Right hindlimb (tissue), 1 donor: ENCODE measurements at regions not wholly inside any gene's neighbourhood (a gene's known extent, or its start where the extent isn't known, plus 50 kb on each side); places are given as distances from the start of the nearest gene placed in this dataset.
"Not testable (repeated sequence)": the region's sequence is repeated elsewhere in the genome, so short reads cannot be mapped to it uniquely, and the experiment has no call there.

Source experiments
- DNase-seq: peaks from one replicate; pipeline ENCODE4 v3.0.0-alpha.2; 2018

- no peak for DNase-seq
Measured at GRCh38 chr11:11220786-11221185, 132.3 kb downstream of the CSNK2A3 start.

- DNase-seq, result peak; percentile 56
Measured at GRCh38 chr11:11218629-11218986, 134.4 kb downstream of the CSNK2A3 start.

GRCh38 chr11:11217929-11218628, 135.0 kb downstream of the CSNK2A3 start:
- DNase-seq, result no peak

- peak; percentile 45 for DNase-seq
Measured at GRCh38 chr11:11217289-11217928, 135.6 kb downstream of the CSNK2A3 start.

- DNase-seq, result no peak
Measured at GRCh38 chr11:11215944-11216343, 137.1 kb downstream of the CSNK2A3 start.

GRCh38 chr11:11215058-11215815, 137.8 kb downstream of the CSNK2A3 start:
- no peak for DNase-seq

- no peak for DNase-seq
Measured at GRCh38 chr11:11213117-11213516, 139.9 kb downstream of the CSNK2A3 start.

- DNase-seq, result no peak
Measured at GRCh38 chr11:11211888-11212287, 141.2 kb downstream of the CSNK2A3 start.

GRCh38 chr11:11211186-11211585, 141.9 kb downstream of the CSNK2A3 start:
- no peak for DNase-seq

- no peak for DNase-seq
Measured at GRCh38 chr11:11210446-11210845, 142.6 kb downstream of the CSNK2A3 start.

GRCh38 chr11:11209967-11210366, 143.1 kb downstream of the CSNK2A3 start:
- DNase-seq, result no peak

GRCh38 chr11:11208994-11209393, 144.1 kb downstream of the CSNK2A3 start:
- DNase-seq, result no peak

- DNase-seq, result no peak
Measured at GRCh38 chr11:11207428-11207827, 145.6 kb downstream of the CSNK2A3 start.

- no peak for DNase-seq
Measured at GRCh38 chr11:11206484-11206883, 146.6 kb downstream of the CSNK2A3 start.

- no peak for DNase-seq
Measured at GRCh38 chr11:11202885-11203284, 150.2 kb downstream of the CSNK2A3 start.

GRCh38 chr11:11201302-11201701, 151.7 kb downstream of the CSNK2A3 start:
- not testable (repeated sequence) for DNase-seq

- DNase-seq, result no peak
Measured at GRCh38 chr11:11192541-11192940, 160.5 kb downstream of the CSNK2A3 start.

- DNase-seq, result no peak
Measured at GRCh38 chr11:11189506-11189905, 163.5 kb downstream of the CSNK2A3 start.

- no peak for DNase-seq
Measured at GRCh38 chr11:11186249-11186648, 166.8 kb downstream of the CSNK2A3 start.

GRCh38 chr11:11182261-11182660, 170.8 kb downstream of the CSNK2A3 start:
- DNase-seq, result no peak

- peak; percentile 53 for DNase-seq
Measured at GRCh38 chr11:11178671-11179638, 174.1 kb downstream of the CSNK2A3 start.

- no peak for DNase-seq
Measured at GRCh38 chr11:11177156-11177808, 175.8 kb downstream of the CSNK2A3 start.
